KMS-11 (cell line): ENCODE measurements at regions not wholly inside any gene's neighbourhood (a gene's known extent, or its start where the extent isn't known, plus 50 kb on each side); places are given as distances from the start of the nearest gene placed in this dataset.

ENCODE experiments used
- H2AFZ ChIP-seq: fragments of 200-600 bp; sonication (generic); 2 replicates; pipeline ENCODE4 v1.6.1; 2016; ENCODE audit warnings: antibody characterized with exemption, mixed run types, low read depth
- H3K27ac ChIP-seq: fragments of 200-600 bp; sonication (generic); 2 replicates; pipeline ENCODE4 v1.6.1; 2016; ENCODE audit warnings: mild to moderate bottlenecking, mixed run types
- H3K27me3 ChIP-seq: fragments of 200-600 bp; sonication (generic); 2 replicates; pipeline ENCODE4 v1.6.1; 2017; ENCODE audit warnings: mild to moderate bottlenecking, low read depth, mixed run types, moderate library complexity; ENCODE audit not compliant: insufficient read depth
- H3K36me3 ChIP-seq: fragments of 200-600 bp; sonication (generic); 2 replicates; pipeline ENCODE4 v1.6.1; 2017; ENCODE audit warnings: mild to moderate bottlenecking, mixed run types; ENCODE audit not compliant: insufficient read depth
- H3K4me1 ChIP-seq: fragments of 200-600 bp; sonication (generic); 2 replicates; pipeline ENCODE4 v1.6.1; 2016; ENCODE audit warnings: mild to moderate bottlenecking, low read depth, mixed run types; ENCODE audit not compliant: poor library complexity, severe bottlenecking
- H3K4me2 ChIP-seq: fragments of 200-600 bp; sonication (generic); 2 replicates; pipeline ENCODE4 v1.7.0; 2016; ENCODE audit warnings: mild to moderate bottlenecking, mixed run types
- H3K4me3 ChIP-seq: fragments of 200-600 bp; sonication (generic); IDR thresholded peaks from 2 replicates; pipeline ENCODE4 v1.6.1; 2017; ENCODE audit warnings: low read depth, low read length, mixed read lengths; ENCODE audit not compliant: insufficient read depth
- H3K79me2 ChIP-seq: fragments of 200-600 bp; sonication (generic); 2 replicates; pipeline ENCODE4 v1.6.1; 2016; ENCODE audit warnings: low read depth, mixed run types; ENCODE audit not compliant: insufficient read depth
- H3K9ac ChIP-seq: fragments of 200-600 bp; sonication (generic); 2 replicates; pipeline ENCODE4 v1.6.1; 2016; ENCODE audit warnings: mild to moderate bottlenecking, mixed run types
- H4K20me1 ChIP-seq: fragments of 200-600 bp; sonication (generic); 2 replicates; pipeline ENCODE4 v1.6.1; 2016; ENCODE audit warnings: mild to moderate bottlenecking, mixed run types; ENCODE audit not compliant: insufficient read depth
- TF ChIP-seq, protein P1 (sequence below): fragments of 200-600 bp; sonication (generic); conservative IDR thresholded peaks from 2 replicates; pipeline ENCODE4 v1.6.1; 2017; ENCODE audit warnings: low read depth, mild to moderate bottlenecking, antibody characterized with exemption, low read length, moderate library complexity, mixed read lengths

DNA sequence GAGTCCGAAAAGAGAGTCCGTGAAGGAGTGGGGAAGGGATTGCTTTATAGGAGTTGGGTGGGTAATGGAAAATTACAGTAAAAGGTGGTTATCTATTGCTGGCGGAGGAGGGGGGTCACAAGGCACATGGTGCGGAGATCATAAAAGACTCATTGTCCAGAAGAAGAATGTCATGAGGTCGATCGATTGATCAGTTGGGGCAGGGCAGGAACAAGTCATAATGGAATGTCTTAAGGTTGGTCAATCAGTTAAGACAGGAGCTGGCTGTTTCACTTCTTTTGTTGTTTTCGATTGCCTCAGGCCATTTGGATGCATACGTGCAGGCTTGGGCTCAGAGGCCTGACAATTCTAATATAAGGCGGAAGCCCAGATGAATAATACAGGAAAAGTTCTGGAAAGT is 473.0 kb upstream of the TNP1 start:
- Histone ChIP-seq H3K79me2 (no peaks in the 10 kb centered on the region), H3K4me1 (no peaks in the 10 kb centered on the region), H4K20me1 (no peaks in the 10 kb centered on the region), H3K4me3 (no peak overlapping the region), H3K9ac (no peak overlapping the region), H3K27me3 (no peaks in the 10 kb centered on the region), H3K27ac (no peak overlapping the region), H3K36me3 (no peaks in the 10 kb centered on the region), H2AFZ (no peak overlapping the region), H3K4me2 (no peak overlapping the region)
- TF ChIP-seq, protein P1, sequence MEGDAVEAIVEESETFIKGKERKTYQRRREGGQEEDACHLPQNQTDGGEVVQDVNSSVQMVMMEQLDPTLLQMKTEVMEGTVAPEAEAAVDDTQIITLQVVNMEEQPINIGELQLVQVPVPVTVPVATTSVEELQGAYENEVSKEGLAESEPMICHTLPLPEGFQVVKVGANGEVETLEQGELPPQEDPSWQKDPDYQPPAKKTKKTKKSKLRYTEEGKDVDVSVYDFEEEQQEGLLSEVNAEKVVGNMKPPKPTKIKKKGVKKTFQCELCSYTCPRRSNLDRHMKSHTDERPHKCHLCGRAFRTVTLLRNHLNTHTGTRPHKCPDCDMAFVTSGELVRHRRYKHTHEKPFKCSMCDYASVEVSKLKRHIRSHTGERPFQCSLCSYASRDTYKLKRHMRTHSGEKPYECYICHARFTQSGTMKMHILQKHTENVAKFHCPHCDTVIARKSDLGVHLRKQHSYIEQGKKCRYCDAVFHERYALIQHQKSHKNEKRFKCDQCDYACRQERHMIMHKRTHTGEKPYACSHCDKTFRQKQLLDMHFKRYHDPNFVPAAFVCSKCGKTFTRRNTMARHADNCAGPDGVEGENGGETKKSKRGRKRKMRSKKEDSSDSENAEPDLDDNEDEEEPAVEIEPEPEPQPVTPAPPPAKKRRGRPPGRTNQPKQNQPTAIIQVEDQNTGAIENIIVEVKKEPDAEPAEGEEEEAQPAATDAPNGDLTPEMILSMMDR = no peak

DNA sequence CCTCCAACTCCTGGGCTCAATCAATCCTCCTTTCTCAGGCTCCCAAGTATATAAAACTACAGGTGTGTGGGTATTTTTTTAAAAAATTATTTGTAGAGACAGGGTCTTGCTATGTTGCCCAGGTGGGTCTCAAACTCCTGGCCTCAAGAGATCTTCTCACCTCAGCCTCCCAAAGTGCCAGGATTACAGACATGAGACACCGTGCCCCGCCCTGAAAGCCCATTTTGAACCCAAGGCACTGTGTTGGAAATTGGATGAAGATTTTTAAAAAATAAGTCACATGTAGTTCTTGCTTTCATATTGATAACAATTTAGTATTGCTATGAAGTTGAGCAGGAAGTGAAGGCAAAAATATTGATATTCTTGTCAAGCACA is 472.5 kb upstream of the TNP1 start:
- Histone ChIP-seq H3K4me2 (no peak overlapping the region), H4K20me1 (no peaks in the 10 kb centered on the region), H3K4me3 (no peak overlapping the region), H3K4me1 (no peaks in the 10 kb centered on the region), H3K27me3 (no peaks in the 10 kb centered on the region), H3K9ac (no peak overlapping the region), H3K36me3 (no peaks in the 10 kb centered on the region), H2AFZ (no peak overlapping the region), H3K79me2 (no peaks in the 10 kb centered on the region), H3K27ac (no peak overlapping the region)
- TF ChIP-seq, protein P1 = no peak

DNA sequence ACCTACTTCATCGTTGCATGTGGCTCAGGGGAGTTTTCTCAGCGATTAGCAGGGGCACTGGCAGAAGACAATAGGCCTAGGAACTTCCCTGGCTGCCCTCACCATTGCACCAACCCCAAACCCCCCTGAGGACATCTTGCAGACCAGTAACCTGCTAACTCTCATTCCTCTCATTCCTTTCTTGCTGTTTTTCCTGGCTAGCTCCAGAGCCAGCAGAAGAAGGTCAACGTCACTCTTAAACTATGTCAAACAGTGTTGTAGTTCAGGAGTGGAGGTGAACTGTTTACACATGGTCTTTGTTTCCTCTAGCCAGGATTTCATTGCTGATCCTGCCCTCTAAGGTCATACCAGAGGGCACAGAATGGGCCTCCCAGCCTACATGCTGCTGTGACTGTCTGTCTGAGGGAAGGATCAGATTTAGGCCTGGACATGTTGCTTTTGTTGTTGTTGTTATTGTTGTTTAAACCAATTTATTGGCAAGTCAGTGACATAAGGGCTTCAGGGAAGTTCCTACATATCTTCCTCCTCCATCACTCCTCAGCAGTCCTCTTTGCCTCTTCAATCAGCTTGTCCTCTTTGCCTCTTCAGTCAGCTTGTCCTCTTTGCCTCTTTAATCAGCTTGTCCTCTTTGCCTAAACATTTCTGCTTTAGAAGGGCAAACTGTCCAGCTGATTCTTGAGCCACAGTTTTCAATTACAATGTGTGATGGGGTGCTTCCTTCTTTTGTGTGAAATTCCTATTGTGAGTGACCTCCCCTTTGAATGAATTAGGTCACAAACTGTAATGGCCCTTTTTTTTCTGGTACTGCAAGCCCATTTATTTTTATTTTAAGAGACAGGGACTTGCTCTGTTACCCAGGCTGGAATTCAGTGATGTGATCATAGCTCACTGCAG is 471.9 kb upstream of the TNP1 start:
- no peak overlapping the region for H3K9ac ChIP-seq
- H3K4me3 ChIP-seq = no peak overlapping the region
- no peak overlapping the region for H2AFZ ChIP-seq
- TF ChIP-seq, protein P1 = no peak
- H3K4me2 ChIP-seq = no peak overlapping the region
- no peaks in the 10 kb centered on the region for H3K27me3 ChIP-seq
- H3K79me2 ChIP-seq = no peaks in the 10 kb centered on the region
- H3K36me3 ChIP-seq = no peaks in the 10 kb centered on the region
- H3K27ac ChIP-seq = no peak overlapping the region
- H3K4me1 ChIP-seq = no peaks in the 10 kb centered on the region
- H4K20me1 ChIP-seq = no peaks in the 10 kb centered on the region

DNA sequence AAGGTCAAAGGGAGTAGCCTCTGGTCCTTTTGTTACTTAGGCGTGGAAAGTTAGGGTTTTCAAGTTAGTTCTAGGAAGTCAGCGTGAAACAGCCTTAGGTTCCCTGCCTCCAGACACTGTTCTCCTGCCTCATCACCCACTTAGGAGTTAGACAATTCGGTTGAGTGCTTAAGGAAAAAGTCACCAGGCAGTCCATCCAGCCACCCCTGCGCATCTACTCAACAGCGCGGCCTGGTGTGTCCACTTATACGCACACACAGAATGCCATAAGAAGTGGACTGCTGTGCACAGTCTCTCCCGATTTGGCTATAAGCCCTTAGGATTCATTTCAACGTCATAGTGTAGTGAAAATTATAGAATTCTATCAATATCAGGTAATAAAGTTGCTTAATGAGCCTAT is 470.8 kb upstream of the TNP1 start:
- Histone ChIP-seq H4K20me1 (no peaks in the 10 kb centered on the region), H3K4me2 (no peak overlapping the region), H3K9ac (no peak overlapping the region), H2AFZ (no peak overlapping the region), H3K36me3 (no peaks in the 10 kb centered on the region), H3K27me3 (no peaks in the 10 kb centered on the region), H3K4me1 (no peaks in the 10 kb centered on the region), H3K4me3 (no peak overlapping the region), H3K27ac (no peak overlapping the region), H3K79me2 (no peaks in the 10 kb centered on the region)
- TF ChIP-seq, protein P1 = no peak
